ENCODE measurements at regions not wholly inside any gene's neighbourhood (a gene's known extent, or its start where the extent isn't known, plus 50 kb on each side); places are given as distances from the start of the nearest gene placed in this dataset.

GRCh38 chr3:107973961-107974360 is 116.9 kb downstream of the CD47 start:
- no CpG with 5 or more reads among the region's 4 CpGs for WGBS (ENCODE audit: insufficient coverage)
- Histone ChIP-seq H3K9me3 (replicated peaks in 1 of 2; ENCODE audit: control insufficient read depth in 1 of 2, insufficient read depth in 1 of 2, low read length in 2 of 2) (no peaks in the 10 kb centered on the region), H3K36me3 (replicated peaks in 1 of 2; ENCODE audit: control insufficient read depth in 1 of 2, insufficient read depth in 2 of 2, low read length in 2 of 2) (no peaks in the 10 kb centered on the region), H3K4me2 (replicated peaks; ENCODE audit: extremely low read depth, low read length, poor library complexity, severe bottlenecking) (no peak overlapping the region), H3K79me2 (ENCODE audit: insufficient read depth, low read length) (no peaks in the 10 kb centered on the region), H2AFZ (ENCODE audit: insufficient read depth, low read depth, low read length, poor library complexity, severe bottlenecking) (no peak overlapping the region), H4K20me1 (ENCODE audit: insufficient read depth, low read length) (no peaks in the 10 kb centered on the region), H3K4me1 (ENCODE audit: control insufficient read depth in 1 of 2, insufficient read depth in 2 of 2, low read length in 2 of 2) (peaks cover 7 to 9% of the 10 kb centered on the region in 2 donors), H3K27me3 (ENCODE audit: control insufficient read depth in 2 of 2, insufficient read depth in 2 of 2, low read length in 2 of 2) (no peaks in the 10 kb centered on the region), H3K4me3 (replicated peaks in 1 of 3; ENCODE audit: low read depth in 2 of 3, low read length in 3 of 3) (no peak overlapping the region), H3K9ac (ENCODE audit: insufficient read depth, low read length, poor library complexity, severe bottlenecking) (no peak overlapping the region), H3K27ac (ENCODE audit: low read depth in 1 of 2, low read length in 2 of 2) (no peak overlapping the region)
- peaks cover 24% of the 10 kb centered on the region for H3K4me1 Mint-ChIP-seq
- intact Hi-C loops (cut with micrococcal nuclease), result loop anchor here in 1 of 2 donors (5.0 kb wide), 1 partner anchor 33 kb away; no protein-coding TSS in a partner anchor
- peaks cover 0 to 5% (median 3%) of the 10 kb centered on the region in 3 donors for H3K27me3 Mint-ChIP-seq (ENCODE audit: low read depth in 3 of 3)
- H3K4me3 Mint-ChIP-seq, result no peak overlapping the region
- H3K36me3 Mint-ChIP-seq, result no peaks in the 10 kb centered on the region
- no peak overlapping the region for H3K27ac Mint-ChIP-seq
- H3K9me3 Mint-ChIP-seq, result no peaks in the 10 kb centered on the region
- DNase-seq, result no peak
- TF ChIP-seq CTCF (IDR thresholded peaks at IDR 0.05), result no peak

- H3K4me1 Mint-ChIP-seq, result peaks cover 18% of the 10 kb centered on the region
- Histone ChIP-seq H3K27ac (ENCODE audit: low read depth in 1 of 2, low read length in 2 of 2) (no peak overlapping the region), H4K20me1 (ENCODE audit: insufficient read depth, low read length) (no peaks in the 10 kb centered on the region), H3K27me3 (ENCODE audit: control insufficient read depth in 2 of 2, insufficient read depth in 2 of 2, low read length in 2 of 2) (no peaks in the 10 kb centered on the region), H3K4me3 (replicated peaks in 1 of 3; ENCODE audit: low read depth in 2 of 3, low read length in 3 of 3) (no peak overlapping the region), H3K9ac (ENCODE audit: insufficient read depth, low read length, poor library complexity, severe bottlenecking) (no peak overlapping the region), H3K4me1 (ENCODE audit: control insufficient read depth in 1 of 2, insufficient read depth in 2 of 2, low read length in 2 of 2) (peaks cover 0 to under 1% of the 10 kb centered on the region in 2 donors), H3K9me3 (replicated peaks in 1 of 2; ENCODE audit: control insufficient read depth in 1 of 2, insufficient read depth in 1 of 2, low read length in 2 of 2) (no peaks in the 10 kb centered on the region), H3K4me2 (replicated peaks; ENCODE audit: extremely low read depth, low read length, poor library complexity, severe bottlenecking) (no peak overlapping the region), H2AFZ (ENCODE audit: insufficient read depth, low read depth, low read length, poor library complexity, severe bottlenecking) (no peak overlapping the region), H3K79me2 (ENCODE audit: insufficient read depth, low read length) (no peaks in the 10 kb centered on the region), H3K36me3 (replicated peaks in 1 of 2; ENCODE audit: control insufficient read depth in 1 of 2, insufficient read depth in 2 of 2, low read length in 2 of 2) (no peaks in the 10 kb centered on the region)
- intact Hi-C loops (cut with micrococcal nuclease), result loop anchor here in 1 of 2 donors (5.0 kb wide), 1 partner anchor 34 kb away; no protein-coding TSS in a partner anchor
- WGBS (ENCODE audit: insufficient coverage), result 100% methylated on average over 1 of the region's 2 CpGs
- no peaks in the 10 kb centered on the region for H3K9me3 Mint-ChIP-seq
- no peak overlapping the region for H3K27ac Mint-ChIP-seq
- H3K4me3 Mint-ChIP-seq, result no peak overlapping the region
- DNase-seq, result no peak
- TF ChIP-seq CTCF (IDR thresholded peaks at IDR 0.05), result no peak
- H3K27me3 Mint-ChIP-seq (ENCODE audit: low read depth in 3 of 3), result peaks cover 0 to 5% (median 3%) of the 10 kb centered on the region in 3 donors
- H3K36me3 Mint-ChIP-seq, result no peaks in the 10 kb centered on the region
Measured at GRCh38 chr3:107973152-107973551, 117.7 kb downstream of the CD47 start.
